WTC11 (cell line): ENCODE measurements at regions not wholly inside any gene's neighbourhood (a gene's known extent, or its start where the extent isn't known, plus 50 kb on each side); places are given as distances from the start of the nearest gene placed in this dataset.

ENCODE experiments used
- ETV6 ChIP-seq: sonication (generic); formaldehyde crosslinking; IDR thresholded peaks from 2 replicates; pipeline ENCODE4 v1.8.1; 2022; ENCODE audit warnings: mild to moderate bottlenecking, missing genetic modification reagents
- FOXK1 ChIP-seq: sonication (generic); formaldehyde crosslinking; IDR thresholded peaks from 2 replicates; pipeline ENCODE4 v1.8.0; 2022; ENCODE audit warnings: mild to moderate bottlenecking, moderate library complexity, missing genetic modification reagents
- NFYB ChIP-seq: sonication (generic); formaldehyde crosslinking; conservative IDR thresholded peaks from 2 replicates; pipeline ENCODE4 v1.8.0; 2022; ENCODE audit warnings: low read depth, missing genetic modification reagents
- SP1 ChIP-seq: sonication (generic); formaldehyde crosslinking; conservative IDR thresholded peaks from 2 replicates; pipeline ENCODE4 v1.8.1; 2022; ENCODE audit warnings: missing genetic modification reagents
- TF ChIP-seq, protein P1 (sequence below): fragments of 200-600 bp; IDR thresholded peaks from 2 replicates; pipeline ENCODE4 v1.8.0; 2022; ENCODE audit warnings: antibody characterized with exemption
- TF ChIP-seq, protein P2 (sequence below): sonication (generic); formaldehyde crosslinking; IDR thresholded peaks from 2 replicates; pipeline ENCODE4 v1.8.0; 2022; ENCODE audit warnings: missing genetic modification reagents
- TF ChIP-seq, protein P3 (sequence below): sonication (generic); formaldehyde crosslinking; IDR thresholded peaks from 2 replicates; pipeline ENCODE4 v1.8.1; 2022; ENCODE audit warnings: low read depth, missing genetic modification reagents, borderline replicate concordance

DNA sequence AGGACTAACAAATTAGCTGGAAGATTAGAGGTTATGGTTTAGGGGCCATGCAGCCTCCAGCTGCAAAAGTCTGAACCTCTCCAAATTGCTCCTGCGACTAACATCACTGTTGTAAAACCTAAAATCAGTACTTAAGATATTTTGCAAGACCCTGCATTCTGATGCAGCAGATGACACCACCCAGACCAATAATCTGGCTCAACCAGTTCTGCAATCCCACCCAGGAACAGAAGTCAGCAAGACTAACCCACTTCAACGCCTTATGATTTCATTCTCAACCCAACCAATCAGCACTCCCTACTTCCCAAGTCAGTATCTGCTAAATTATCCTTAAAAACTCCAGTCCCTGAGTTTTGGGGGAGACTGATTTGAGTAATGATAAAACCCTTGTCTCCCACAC lies 250.8 kb upstream of the MBL2 start:
- no peak for TF ChIP-seq ETV6
- TF ChIP-seq, protein P1, sequence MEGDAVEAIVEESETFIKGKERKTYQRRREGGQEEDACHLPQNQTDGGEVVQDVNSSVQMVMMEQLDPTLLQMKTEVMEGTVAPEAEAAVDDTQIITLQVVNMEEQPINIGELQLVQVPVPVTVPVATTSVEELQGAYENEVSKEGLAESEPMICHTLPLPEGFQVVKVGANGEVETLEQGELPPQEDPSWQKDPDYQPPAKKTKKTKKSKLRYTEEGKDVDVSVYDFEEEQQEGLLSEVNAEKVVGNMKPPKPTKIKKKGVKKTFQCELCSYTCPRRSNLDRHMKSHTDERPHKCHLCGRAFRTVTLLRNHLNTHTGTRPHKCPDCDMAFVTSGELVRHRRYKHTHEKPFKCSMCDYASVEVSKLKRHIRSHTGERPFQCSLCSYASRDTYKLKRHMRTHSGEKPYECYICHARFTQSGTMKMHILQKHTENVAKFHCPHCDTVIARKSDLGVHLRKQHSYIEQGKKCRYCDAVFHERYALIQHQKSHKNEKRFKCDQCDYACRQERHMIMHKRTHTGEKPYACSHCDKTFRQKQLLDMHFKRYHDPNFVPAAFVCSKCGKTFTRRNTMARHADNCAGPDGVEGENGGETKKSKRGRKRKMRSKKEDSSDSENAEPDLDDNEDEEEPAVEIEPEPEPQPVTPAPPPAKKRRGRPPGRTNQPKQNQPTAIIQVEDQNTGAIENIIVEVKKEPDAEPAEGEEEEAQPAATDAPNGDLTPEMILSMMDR: no peak
- TF ChIP-seq NFYB (CRISPR knock-in tag): no peak
- no peak for TF ChIP-seq SP1 (CRISPR knock-in tag)
- TF ChIP-seq, protein P2, sequence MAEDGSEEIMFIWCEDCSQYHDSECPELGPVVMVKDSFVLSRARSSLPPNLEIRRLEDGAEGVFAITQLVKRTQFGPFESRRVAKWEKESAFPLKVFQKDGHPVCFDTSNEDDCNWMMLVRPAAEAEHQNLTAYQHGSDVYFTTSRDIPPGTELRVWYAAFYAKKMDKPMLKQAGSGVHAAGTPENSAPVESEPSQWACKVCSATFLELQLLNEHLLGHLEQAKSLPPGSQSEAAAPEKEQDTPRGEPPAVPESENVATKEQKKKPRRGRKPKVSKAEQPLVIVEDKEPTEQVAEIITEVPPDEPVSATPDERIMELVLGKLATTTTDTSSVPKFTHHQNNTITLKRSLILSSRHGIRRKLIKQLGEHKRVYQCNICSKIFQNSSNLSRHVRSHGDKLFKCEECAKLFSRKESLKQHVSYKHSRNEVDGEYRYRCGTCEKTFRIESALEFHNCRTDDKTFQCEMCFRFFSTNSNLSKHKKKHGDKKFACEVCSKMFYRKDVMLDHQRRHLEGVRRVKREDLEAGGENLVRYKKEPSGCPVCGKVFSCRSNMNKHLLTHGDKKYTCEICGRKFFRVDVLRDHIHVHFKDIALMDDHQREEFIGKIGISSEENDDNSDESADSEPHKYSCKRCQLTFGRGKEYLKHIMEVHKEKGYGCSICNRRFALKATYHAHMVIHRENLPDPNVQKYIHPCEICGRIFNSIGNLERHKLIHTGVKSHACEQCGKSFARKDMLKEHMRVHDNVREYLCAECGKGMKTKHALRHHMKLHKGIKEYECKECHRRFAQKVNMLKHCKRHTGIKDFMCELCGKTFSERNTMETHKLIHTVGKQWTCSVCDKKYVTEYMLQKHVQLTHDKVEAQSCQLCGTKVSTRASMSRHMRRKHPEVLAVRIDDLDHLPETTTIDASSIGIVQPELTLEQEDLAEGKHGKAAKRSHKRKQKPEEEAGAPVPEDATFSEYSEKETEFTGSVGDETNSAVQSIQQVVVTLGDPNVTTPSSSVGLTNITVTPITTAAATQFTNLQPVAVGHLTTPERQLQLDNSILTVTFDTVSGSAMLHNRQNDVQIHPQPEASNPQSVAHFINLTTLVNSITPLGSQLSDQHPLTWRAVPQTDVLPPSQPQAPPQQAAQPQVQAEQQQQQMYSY: no peak
- TF ChIP-seq, protein P3, sequence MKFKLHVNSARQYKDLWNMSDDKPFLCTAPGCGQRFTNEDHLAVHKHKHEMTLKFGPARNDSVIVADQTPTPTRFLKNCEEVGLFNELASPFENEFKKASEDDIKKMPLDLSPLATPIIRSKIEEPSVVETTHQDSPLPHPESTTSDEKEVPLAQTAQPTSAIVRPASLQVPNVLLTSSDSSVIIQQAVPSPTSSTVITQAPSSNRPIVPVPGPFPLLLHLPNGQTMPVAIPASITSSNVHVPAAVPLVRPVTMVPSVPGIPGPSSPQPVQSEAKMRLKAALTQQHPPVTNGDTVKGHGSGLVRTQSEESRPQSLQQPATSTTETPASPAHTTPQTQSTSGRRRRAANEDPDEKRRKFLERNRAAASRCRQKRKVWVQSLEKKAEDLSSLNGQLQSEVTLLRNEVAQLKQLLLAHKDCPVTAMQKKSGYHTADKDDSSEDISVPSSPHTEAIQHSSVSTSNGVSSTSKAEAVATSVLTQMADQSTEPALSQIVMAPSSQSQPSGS (CRISPR knock-in tag): no peak
- no peak for TF ChIP-seq FOXK1
